DMS 273 (cell line): ENCODE measurements at regions not wholly inside any gene's neighbourhood (a gene's known extent, or its start where the extent isn't known, plus 50 kb on each side); places are given as distances from the start of the nearest gene placed in this dataset.
"Not testable (repeated sequence)": the region's sequence is repeated elsewhere in the genome, so short reads cannot be mapped to it uniquely, and the experiment has no call there.

Experiments used
- DNase-seq: peaks from one replicate; lab custom pipeline; 2025; ENCODE audit not compliant: unreplicated experiment; lab: John Stamatoyannopoulos, UW

DNA sequence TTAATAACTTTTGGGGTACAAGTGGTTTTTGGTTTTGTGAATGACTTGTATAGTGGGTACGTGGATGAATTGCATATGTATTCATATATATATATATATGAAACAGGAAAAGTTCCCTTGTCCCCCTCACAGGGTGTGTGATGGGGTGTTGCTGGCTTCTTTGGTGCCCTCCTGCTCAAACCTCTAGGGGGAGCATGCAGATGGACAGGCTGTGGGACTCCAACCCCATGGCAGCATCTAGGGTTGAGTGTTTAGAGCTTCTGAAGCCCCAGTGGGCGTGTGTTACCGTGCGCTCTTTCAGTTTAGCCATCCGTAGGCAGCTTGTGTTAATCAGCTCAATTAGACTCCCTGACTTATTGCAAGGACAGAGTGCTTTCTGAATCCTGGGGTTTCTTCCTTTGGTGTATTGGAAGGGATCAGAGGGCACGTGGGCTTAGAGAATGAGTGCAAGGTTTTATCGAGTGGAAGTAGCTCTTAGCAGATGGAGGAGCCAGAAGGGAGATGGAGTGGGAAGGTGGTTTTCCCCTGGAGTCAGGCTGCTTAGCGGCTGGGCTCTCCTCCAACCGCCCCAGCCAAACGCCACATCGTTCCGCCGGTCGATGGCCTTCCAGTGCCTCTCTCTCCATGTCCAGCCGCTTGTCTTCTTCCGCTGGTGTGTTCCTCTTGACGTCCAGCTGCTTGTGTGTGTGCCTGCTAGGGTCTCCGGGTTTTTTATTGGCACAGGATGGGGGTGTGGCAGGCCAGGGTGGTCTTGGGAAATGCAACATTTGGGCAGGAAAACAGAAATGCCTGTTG is 674.4 kb upstream of the LCORL start:
- peak; percentile 5 for DNase-seq

DNA sequence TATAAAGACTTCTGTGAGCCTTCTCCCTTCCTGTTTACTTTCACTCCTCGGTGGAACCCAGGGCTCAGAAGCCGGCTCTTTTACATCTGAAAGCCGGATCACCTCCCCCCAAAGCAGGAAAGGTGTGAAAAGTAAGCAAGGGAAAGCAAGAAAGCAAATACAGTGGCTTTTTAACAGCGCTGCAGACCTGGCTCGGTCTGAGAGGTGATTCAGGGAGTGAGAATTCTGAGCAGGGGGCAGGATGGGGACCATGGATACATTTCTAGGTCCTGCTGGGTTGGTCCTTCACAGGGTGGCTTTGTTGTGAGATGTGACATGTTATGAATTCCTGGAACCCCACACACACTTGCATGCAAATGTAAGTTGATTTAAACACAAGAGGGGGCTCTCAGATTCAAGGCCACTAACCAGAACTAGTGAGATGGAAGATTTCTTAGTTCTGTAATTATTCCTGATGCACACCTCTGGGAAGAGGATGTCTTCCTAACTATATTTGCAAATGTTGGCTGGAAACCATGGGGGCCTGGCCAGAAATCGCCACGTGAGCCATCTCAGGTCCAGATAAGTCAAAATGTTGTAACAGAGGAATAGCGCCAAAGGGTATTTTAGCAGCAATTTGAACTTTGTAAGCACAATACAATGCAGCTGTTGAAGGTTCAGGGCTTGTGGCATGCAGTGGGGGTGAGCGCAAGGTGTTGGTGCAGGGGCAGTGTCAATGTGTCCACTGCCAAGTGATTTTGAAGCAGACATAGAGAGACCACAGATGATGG is 670.1 kb upstream of the LCORL start:
- no peak for DNase-seq

DNA sequence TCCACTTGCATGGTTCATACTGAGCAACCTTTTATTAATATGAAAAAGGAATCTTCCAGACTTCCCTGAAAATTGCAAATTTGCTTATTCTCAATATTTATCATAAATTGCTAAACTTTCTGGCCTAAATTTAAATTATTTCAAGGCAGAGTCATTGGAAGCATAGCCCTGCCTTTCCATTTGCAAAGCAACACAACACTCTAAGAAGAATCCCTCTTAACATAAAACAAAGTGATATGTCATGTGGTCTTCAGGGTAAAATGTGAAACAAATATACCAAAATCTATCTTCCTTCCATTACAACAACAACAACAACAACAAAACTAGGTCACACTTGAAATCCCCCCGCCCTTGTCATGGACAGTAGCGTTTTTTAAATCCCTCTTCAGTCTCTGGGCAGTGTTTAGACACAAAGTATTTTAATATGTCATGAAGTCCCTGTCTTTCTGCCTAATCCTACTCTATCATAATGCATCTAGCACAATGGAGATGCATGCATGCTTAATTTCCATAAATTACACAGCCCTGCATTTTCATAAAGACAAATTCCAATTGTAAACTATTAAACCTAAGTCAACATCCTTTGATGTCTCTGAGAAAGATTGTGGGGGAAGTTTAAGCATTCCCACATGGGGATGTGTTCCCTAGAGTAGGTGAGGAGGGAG is 668.9 kb upstream of the LCORL start:
- no peak for DNase-seq

DNA sequence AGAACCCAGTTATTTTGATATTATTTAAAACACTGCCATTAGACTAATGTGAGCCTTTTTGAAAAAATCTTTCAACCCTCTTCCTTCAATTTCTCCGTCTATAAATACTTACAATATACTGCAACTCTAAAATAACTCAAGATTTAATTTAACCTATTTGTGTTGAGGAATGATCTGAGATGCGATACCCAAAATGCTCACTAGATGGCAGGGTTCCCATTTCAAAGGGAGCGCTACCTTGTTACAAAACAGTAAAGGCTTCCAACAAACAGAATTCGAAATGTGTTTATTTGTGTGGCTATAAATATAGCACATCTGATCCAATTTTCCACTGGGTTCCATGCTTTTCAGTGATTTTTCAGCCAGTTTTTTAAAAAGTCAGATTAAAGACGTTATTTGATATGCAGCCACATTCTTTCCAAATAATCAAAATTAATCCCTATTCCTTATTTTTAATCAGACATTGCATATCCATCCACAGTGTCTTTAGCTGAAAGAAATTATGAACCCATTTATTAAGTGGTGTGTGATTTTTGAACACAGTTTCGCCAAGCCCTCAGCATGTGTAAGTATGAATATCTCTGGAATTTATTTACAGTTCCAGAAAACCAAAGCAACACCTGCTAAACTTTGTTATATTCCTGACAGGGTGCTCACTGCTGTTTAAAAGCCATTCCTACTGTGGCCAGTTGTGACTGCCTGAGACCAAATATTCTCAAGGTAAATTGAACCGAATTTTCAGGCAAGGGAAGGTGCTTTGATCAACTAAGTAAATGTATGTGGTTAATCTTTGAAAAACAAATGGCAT is 668.0 kb upstream of the LCORL start:
- DNase-seq = peak; percentile 70

DNA sequence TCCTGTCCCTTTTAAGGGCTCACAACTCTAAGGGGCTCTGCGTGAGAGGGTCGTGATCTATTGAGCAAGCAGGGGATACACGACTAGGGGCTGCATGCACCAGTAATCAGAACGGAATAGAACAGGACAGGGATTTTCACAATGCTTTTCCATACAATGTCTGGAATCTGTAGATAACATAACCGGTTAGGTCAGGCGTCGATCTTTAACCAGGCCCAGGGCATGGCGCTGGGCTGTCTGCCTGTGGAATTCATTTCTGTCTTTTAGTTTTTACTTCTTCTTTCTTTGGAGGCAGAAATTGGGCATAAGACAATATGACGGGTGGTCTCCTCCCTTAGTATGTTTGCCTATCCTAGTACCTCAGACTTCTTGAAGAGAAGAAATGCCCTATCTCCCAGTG is 666.8 kb upstream of the LCORL start:
- not testable (repeated sequence) for DNase-seq

DNA sequence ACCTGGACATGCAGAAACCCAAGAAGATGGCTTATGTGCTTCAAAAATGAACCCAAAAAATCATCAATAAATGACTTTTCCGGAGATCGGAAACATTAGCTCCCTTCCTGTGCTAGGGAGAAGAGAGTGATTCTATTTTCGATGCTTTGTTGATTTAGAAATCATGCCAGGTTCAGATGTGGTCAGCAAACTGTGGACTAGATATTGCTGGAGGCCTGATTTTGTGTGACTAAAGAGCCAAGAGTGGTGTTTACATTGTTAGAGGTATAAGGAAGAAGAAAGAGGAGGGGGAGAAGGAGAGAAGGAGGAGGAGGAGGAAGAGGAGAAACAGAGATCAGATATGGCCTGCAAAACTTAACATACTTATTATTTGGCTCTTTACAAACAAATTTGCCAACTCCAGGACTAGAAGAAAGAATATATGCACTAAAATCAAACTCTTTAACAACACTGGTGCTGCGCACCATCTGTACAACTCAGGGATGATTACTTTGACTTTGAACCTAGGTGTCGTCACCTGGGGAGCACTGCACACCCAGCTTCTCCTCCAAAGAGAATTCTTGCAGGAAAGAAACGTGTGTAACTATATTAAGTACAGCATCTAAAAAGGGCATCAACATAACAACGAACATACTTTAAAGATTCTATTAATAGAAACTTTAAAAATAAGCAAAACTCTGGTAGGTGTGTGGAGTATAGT is 664.9 kb upstream of the LCORL start:
- DNase-seq = no peak

DNA sequence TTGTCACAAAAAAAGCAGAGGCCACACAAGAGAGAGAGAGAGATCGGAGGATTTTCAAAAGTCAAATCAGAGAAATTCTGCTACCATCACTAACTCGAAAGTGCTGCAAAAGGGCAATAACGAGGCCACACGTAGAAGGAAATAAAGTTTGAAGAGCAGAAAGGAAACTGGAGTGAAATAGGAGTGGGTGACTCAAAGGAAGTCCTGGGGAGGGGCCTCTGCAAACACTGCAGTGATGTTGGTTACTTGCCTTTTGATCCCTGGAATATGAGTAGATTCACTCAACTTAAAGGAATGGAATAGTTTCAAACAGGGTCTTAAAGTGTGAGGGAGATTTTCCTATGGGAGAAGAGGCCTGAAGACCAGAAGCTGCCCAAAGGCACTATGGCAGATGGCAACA is 663.4 kb upstream of the LCORL start:
- DNase-seq = no peak

DNA sequence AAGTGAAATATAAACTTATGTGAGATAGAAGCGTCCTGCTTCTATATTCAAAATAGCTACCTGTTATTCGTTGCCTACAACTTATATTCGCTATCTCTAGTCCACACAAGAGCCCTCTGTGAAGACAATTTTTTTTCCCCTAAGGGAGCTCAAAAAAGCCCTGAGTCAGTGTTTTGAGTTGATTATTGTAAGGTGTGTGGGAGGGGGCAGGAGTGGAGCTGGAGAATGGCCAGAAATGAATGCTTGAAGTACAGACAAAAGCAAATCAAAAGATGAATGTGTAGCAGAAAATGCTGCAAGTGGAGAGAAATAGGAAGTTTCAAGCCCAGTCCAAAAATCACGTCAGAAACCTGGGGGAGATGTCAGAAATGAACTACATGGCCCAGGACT is 655.0 kb upstream of the LCORL start:
- no peak for DNase-seq

DNA sequence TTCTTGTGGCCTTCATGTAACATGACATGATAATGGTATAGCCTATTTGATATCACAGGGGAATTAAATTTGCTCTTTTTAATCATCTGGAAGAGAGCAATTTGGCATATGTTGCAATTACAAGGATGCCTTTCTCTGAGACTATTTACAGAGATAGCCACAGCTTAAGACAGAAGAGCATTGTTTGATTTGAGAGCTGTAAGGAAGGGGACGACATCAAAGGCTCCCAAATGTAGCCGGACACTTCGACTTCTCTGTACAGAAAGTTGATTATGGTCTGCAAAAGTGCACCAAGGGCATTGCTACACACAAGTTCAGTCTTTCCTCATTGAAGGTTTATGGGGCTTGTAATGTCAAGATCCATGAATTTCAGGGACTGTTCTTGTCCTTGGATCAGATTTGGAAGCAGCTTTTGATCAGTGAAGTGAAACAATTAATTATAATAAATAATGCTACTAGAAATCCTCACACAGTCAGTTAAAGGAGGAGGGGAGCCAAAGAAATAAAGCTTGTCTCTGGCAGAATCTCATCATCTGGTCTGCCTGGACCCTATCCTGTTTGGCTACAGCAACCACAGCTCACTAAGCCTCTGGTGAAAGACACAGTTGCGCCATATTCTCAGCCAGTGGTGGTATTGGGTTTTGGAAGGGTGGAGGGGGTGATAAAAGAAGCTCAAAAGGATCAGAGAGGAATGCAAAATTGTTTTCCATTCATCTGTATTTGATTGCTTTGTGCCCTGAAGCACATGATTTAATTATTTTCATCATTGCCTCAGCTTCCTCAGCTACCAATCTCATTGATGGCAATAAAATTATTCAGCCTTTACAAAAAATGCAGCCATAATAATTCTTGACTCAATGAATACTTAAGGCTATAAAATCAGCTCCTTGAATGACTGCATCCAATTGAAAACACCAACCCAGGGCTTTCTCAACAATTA is 654.3 kb upstream of the LCORL start:
- no peak for DNase-seq

DNA sequence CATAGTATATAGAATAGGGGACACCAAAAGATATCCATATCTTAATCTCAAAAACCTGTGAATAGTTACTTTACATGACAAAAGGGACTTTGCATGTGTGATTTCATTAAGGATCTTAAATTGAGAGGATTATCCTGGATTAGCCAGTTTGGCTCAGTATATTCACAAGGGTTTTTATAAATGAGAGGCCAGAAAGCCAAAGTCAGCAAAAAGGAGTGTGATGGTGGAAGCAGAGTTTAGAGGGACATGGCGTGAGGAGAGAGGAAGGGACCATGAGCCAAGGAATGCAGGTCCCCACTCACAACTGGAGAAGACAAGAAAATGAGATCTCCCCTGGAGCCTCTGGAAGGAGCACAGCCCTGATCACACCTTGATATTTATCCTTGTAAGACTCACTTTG is 648.5 kb upstream of the LCORL start:
- DNase-seq = no peak

DNA sequence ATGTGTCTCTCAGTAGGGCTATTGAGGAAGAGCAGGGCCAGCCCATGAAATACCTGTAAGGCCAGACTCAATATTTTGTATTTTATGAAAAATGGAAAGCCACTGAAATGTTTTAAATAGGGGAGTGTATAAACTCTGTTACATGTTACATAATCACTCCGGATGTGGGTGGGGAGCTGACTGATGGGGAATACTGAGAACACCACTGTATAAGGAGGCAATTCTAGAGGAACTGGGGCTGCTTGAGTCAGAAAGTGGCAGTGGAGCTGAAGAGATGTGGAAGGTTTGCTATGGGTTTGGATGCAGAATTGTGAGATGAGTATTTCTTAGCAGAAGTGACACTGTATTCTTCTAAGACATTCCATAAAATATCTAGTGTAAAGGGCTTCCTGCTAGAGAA is 647.8 kb upstream of the LCORL start:
- DNase-seq = no peak

DNA sequence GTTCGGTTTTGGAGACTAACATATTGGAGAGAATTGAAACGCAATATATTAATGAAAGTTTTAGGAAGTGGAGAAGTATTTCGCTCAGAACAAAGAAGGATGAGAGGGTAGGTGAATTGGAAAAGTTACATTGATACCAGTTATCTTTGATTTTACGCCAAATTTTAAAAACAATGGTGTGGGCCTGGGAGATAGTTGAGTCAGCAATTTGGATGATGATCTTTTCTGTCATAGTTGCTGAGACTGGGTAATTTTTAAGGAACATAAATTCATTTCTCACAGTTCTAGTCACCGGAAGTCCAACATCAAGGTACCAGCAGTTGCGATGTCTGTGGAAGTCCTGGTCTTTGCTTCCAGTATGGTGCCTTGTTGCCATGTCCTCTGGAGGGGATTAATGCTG is 644.8 kb upstream of the LCORL start:
- DNase-seq = no peak

DNA sequence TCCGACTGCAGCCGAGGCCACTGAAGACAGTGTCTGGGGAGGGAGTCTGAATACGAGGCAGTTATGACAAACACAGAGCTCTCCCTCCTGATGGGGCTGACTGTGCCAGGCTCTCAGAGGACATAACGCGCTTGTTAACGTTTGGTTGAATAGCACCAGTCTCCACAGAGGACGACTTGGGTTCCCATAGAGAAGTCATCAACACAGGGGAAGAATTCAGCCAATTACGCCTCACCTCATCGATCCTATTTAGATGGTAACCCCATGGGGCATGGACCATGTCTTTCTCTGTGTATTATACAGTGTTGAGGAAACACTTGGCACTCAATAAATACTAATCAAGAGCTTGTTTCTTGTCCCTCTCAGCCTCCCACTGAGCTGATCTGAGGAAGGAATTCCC is 642.6 kb upstream of the LCORL start:
- no peak for DNase-seq

DNA sequence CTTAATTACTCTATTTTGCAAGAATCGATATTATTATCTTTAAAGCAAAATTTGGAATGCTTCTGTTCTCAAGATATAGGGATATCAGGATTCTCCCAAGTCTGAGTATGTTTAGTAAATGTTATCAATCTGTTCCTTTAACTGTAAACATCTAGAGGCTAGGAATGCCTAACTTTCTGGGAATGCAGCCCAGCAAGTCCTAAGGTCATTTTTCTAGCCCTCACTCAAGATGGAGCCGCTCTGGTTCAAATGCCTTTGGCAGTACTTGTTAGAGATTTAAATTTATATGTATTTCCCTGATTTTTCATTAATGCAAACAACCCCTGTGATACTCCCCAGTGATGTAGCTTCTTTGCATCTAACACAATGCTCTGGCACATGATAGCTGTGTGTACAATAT is 623.8 kb upstream of the LCORL start:
- DNase-seq = no peak

DNA sequence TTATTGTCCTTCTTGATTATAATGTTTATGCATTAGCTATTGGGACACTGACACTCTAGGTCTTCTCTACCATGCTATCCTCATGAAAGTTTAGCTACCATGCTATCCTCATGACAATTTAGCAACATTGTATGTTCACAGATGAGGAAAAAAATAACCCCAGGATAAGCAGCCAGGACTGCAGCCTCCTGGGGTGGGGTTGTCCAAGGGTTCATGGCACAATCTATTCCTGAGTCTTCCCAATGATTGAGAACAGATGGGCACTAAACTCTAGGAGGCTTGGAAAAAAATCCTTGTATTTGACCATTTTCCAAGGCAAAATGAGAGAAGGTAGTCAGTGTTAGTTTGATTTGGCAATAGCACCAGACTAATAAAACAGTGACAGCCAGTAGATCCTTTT is 619.8 kb upstream of the LCORL start:
- DNase-seq = no peak

DNA sequence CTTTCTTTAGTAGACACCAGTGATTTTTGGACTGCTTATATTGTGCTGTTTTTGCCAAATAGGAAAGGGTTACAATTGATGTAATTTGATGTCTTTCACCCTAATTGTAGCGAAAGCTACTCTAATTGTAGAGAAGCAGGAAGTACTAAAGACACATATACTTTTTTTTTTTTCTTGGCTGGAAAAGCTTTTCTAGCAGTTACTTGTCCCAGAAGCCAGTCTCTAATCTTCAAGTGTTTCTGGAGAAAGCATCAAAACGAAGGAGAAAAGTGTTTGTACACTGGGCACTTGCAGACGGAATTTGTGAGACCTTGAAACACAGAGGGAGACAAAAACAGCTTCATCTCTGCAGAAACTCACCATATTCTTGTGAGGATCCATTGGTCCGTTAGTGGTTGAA is 616.5 kb upstream of the LCORL start:
- no peak for DNase-seq

DNA sequence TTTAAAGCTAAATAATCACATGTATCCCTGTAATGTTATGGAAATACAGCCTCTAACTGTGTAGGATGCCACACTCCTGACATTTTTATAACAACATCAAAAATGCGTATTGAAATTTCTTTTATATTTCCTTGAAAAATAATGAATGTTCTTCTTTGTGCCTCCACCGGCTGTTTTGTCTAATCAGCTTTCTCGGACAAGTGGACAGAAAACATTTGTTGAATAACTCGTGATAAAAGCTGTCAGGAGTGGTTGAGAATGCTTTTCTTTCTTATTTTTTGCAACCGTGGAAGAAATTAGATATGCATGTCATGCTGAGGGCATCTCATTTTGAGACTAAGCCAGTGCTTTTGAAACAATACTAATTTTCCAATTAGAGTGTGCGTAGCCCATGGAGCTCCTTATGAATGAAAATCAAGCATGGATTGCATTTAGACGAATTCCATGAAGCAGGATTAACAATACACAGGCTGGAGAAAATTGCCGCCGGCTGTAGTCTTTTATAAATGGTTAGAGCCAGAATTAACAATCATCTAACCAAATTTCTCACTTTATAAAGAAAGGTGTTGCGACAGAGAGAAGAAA is 614.5 kb upstream of the LCORL start:
- DNase-seq = no peak

DNA sequence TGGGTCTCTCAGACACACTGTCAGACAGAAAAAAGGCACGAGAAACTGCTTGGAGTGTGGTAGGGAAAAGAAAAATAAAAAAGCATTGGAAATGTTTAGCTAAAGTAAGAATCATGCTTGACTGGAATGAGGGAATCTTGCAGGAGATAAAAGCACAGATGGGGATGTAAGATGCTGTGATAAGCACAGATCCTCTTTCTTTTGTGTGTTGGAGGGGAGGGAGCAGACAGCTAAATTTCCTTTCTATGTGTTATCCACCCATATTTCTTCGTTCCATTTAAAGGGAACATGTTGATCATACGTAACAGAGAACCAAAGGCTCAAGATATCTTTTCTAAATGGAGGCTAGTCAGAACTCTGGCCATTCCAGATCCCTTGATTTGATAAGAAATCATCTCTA is 614.0 kb upstream of the LCORL start:
- DNase-seq = no peak

DNA sequence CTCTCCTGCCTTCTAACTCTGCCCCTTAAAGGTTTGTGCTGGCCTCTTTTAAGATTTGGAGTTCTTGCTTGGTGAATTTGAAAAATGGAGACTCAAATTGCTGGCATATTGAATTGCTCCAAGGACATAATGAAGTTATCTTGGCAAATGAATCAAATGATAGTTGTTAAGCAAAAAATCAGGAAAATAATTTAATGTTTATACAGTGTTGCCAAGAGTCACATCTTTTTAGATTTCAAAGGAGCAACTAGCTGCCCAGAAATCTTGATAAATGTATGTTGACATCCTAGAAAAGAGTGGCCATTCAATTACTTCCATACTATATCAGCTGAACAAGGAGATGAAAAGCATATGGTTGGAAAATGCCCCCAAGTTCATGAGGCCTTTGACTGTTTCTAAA is 610.0 kb upstream of the LCORL start:
- DNase-seq = no peak
